Keratinocyte (primary cell): ENCODE measurements at regions not wholly inside any gene's neighbourhood (a gene's known extent, or its start where the extent isn't known, plus 50 kb on each side); places are given as distances from the start of the nearest gene placed in this dataset.

ENCODE experiments used
- EZH2 ChIP-seq: IDR thresholded peaks from one replicate; pipeline ENCODE4 v1.6.1; 2012; ENCODE audit warnings: inconsistent platforms, mild to moderate bottlenecking, low read length, moderate library complexity
- TF ChIP-seq, protein P1 (sequence below), 3 experiments: IDR thresholded peaks in 1 of 3; conservative IDR thresholded peaks in 1 of 3; optimal IDR thresholded peaks in 1 of 3; 2 replicates in 2 of 3; 3 replicates in 1 of 3; pipeline versions ENCODE3 to v1.5.1; 2011; ENCODE audit warnings: low read length in 3 of 3, mild to moderate bottlenecking in 3 of 3, moderate library complexity in 2 of 3, control low read depth in 1 of 3, inconsistent platforms in 1 of 3; ENCODE audit not compliant: insufficient read depth in 2 of 3; ENCODE audit errors: extremely low read depth in 1 of 3

DNA sequence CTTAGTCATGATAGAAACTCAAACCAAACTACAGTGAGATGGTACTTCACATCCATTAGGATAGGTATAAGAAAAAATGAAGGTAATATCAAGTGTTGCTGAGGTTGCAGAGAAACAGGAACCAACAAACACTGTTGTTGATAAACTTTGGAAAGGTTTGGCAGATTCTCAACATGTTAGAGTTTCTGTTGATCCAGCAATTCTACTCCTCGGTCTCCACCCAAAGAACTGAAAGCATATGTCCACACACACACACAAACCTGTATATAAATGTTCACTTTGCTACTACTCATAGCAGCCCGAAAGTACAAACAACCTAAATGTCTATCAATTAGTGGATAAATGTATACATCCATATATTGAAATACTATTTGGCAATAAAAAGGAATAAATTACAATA is 128.3 kb upstream of the CARMIL1 start:
- TF ChIP-seq, protein P1, sequence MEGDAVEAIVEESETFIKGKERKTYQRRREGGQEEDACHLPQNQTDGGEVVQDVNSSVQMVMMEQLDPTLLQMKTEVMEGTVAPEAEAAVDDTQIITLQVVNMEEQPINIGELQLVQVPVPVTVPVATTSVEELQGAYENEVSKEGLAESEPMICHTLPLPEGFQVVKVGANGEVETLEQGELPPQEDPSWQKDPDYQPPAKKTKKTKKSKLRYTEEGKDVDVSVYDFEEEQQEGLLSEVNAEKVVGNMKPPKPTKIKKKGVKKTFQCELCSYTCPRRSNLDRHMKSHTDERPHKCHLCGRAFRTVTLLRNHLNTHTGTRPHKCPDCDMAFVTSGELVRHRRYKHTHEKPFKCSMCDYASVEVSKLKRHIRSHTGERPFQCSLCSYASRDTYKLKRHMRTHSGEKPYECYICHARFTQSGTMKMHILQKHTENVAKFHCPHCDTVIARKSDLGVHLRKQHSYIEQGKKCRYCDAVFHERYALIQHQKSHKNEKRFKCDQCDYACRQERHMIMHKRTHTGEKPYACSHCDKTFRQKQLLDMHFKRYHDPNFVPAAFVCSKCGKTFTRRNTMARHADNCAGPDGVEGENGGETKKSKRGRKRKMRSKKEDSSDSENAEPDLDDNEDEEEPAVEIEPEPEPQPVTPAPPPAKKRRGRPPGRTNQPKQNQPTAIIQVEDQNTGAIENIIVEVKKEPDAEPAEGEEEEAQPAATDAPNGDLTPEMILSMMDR (optimal IDR thresholded peaks at IDR 0.05 in 1 of 3, IDR thresholded peaks at IDR 0.05 in 1 of 3, conservative IDR thresholded peaks at IDR 0.05 in 1 of 3; ENCODE audit: extremely low read depth in 1 of 3, insufficient read depth in 2 of 3, low read length in 3 of 3), result no peak
- no peak for TF ChIP-seq EZH2
